ENCODE measurements at regions not wholly inside any gene's neighbourhood (a gene's known extent, or its start where the extent isn't known, plus 50 kb on each side); places are given as distances from the start of the nearest gene placed in this dataset.

GRCh38 chr3:70603103-70603502, 290.7 kb upstream of the MDFIC2 start:
- no peak overlapping the region for H3K4me3 ChIP-seq (replicated peaks; ENCODE audit: low read depth, low read length)
- no peak for TF ChIP-seq CTCF (IDR thresholded peaks at IDR 0.05; ENCODE audit: low read length, missing control alignments)
- DNase-seq (ENCODE audit: low read depth), result no peak

GRCh38 chr3:70597312-70597711, 284.9 kb upstream of the MDFIC2 start:
- DNase-seq (ENCODE audit: low read depth), result no peak
- no peak overlapping the region for H3K4me3 ChIP-seq (replicated peaks; ENCODE audit: low read depth, low read length)
- TF ChIP-seq CTCF (IDR thresholded peaks at IDR 0.05; ENCODE audit: low read length, missing control alignments), result no peak

- no peak for TF ChIP-seq CTCF (IDR thresholded peaks at IDR 0.05; ENCODE audit: low read length, missing control alignments)
- no peak overlapping the region for H3K4me3 ChIP-seq (replicated peaks; ENCODE audit: low read depth, low read length)
- DNase-seq (ENCODE audit: low read depth), result no peak
Observed at GRCh38 chr3:70583682-70584081, 271.2 kb upstream of the MDFIC2 start.

- DNase-seq (ENCODE audit: low read depth), result no peak
- no peak for TF ChIP-seq CTCF (IDR thresholded peaks at IDR 0.05; ENCODE audit: low read length, missing control alignments)
- no peak overlapping the region for H3K4me3 ChIP-seq (replicated peaks; ENCODE audit: low read depth, low read length)
Observed at GRCh38 chr3:70582803-70583202, 270.4 kb upstream of the MDFIC2 start.

GRCh38 chr3:70580021-70580420, 267.6 kb upstream of the MDFIC2 start:
- H3K4me3 ChIP-seq (replicated peaks; ENCODE audit: low read depth, low read length), result no peak overlapping the region
- no peak for TF ChIP-seq CTCF (IDR thresholded peaks at IDR 0.05; ENCODE audit: low read length, missing control alignments)
- DNase-seq (ENCODE audit: low read depth), result no peak

- H3K4me3 ChIP-seq (replicated peaks; ENCODE audit: low read depth, low read length), result no peak overlapping the region
- TF ChIP-seq CTCF (IDR thresholded peaks at IDR 0.05; ENCODE audit: low read length, missing control alignments), result no peak
- no peak for DNase-seq (ENCODE audit: low read depth)
Observed at GRCh38 chr3:70571696-70572095, 259.3 kb upstream of the MDFIC2 start.

- no peak for TF ChIP-seq CTCF (IDR thresholded peaks at IDR 0.05; ENCODE audit: low read length, missing control alignments)
- DNase-seq (ENCODE audit: low read depth), result no peak
- H3K4me3 ChIP-seq (replicated peaks; ENCODE audit: low read depth, low read length), result no peak overlapping the region
Observed at GRCh38 chr3:70570584-70570983, 258.1 kb upstream of the MDFIC2 start.
